ENCODE measurements at regions not wholly inside any gene's neighbourhood (a gene's known extent, or its start where the extent isn't known, plus 50 kb on each side); places are given as distances from the start of the nearest gene placed in this dataset.

GRCh38 chr2:22957446-22957845 lies 427.5 kb upstream of the KLHL29 start:
- no peak for TF ChIP-seq CTCF (IDR thresholded peaks at IDR 0.05)
- TF ChIP-seq POLR2A (IDR thresholded peaks at IDR 0.05), result no peak
- no peak for TF ChIP-seq POLR2AphosphoS5 (IDR thresholded peaks at IDR 0.05; ENCODE audit: insufficient read depth in 1 of 2, low read depth in 1 of 2)

Data from vagina (tissue), 2 donors.